ENCODE measurements at regions not wholly inside any gene's neighbourhood (a gene's known extent, or its start where the extent isn't known, plus 50 kb on each side); places are given as distances from the start of the nearest gene placed in this dataset.

DNA sequence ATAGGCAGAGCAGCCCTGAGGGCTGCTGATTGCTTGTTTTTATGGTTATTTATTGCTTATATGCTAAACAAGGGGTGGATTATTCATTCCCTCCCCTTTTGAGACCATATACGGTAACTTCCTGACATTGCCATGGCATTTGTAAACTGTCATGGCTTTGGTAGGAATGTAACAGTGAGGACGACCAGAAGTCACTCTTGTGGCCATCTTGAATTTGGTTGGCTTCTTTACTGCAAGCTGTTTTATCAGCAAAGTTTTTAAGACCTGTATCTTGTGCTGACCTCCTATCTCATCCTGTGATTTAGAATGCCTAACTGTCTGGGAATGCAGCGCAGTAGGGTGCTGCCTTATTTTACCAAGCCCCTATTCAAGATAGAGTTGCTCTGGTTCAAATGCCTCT, 531.8 kb upstream of the PRMT6 start:
- intact Hi-C loops (cut with DNase I; ENCODE audit: low total_unique reads), result no loop called here
- no peaks in the 10 kb centered on the region for H3K4me1 ChIP-seq
- no peak overlapping the region for H3K4me3 ChIP-seq
- no peaks in the 10 kb centered on the region for H3K9me3 ChIP-seq
- H3K36me3 ChIP-seq, result no peaks in the 10 kb centered on the region
- WGBS, 5 donors, result 72 to 88% (median 77%) methylated on average over 3 of the region's 3 CpGs
- DNase-seq, result no peak
- H3K27me3 ChIP-seq (replicated peaks in 1 of 7), result no peaks in the 10 kb centered on the region
- H3K27ac ChIP-seq, result no peak overlapping the region
- TF ChIP-seq, protein P1, sequence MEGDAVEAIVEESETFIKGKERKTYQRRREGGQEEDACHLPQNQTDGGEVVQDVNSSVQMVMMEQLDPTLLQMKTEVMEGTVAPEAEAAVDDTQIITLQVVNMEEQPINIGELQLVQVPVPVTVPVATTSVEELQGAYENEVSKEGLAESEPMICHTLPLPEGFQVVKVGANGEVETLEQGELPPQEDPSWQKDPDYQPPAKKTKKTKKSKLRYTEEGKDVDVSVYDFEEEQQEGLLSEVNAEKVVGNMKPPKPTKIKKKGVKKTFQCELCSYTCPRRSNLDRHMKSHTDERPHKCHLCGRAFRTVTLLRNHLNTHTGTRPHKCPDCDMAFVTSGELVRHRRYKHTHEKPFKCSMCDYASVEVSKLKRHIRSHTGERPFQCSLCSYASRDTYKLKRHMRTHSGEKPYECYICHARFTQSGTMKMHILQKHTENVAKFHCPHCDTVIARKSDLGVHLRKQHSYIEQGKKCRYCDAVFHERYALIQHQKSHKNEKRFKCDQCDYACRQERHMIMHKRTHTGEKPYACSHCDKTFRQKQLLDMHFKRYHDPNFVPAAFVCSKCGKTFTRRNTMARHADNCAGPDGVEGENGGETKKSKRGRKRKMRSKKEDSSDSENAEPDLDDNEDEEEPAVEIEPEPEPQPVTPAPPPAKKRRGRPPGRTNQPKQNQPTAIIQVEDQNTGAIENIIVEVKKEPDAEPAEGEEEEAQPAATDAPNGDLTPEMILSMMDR (IDR thresholded peaks at IDR 0.05 in 8 of 11, conservative IDR thresholded peaks at IDR 0.05 in 3 of 11), result no peak
- TF ChIP-seq POLR2A (IDR thresholded peaks at IDR 0.05) (no peak), POLR2AphosphoS5 (IDR thresholded peaks at IDR 0.05) (no peak)

GRCh38 chr1:106526650-106527049, 529.8 kb upstream of the PRMT6 start:
- Histone ChIP-seq H3K4me3 (no peak overlapping the region), H3K36me3 (no peaks in the 10 kb centered on the region), H3K9me3 (peaks cover 0 to 9% (median 5%) of the 10 kb centered on the region in 8 donors), H3K27me3 (replicated peaks in 1 of 7) (no peaks in the 10 kb centered on the region), H3K4me1 (no peaks in the 10 kb centered on the region), H3K27ac (no peak overlapping the region)
- TF ChIP-seq POLR2AphosphoS5 (IDR thresholded peaks at IDR 0.05), result no peak
- TF ChIP-seq POLR2A (IDR thresholded peaks at IDR 0.05), result no peak
- TF ChIP-seq, protein P1 (IDR thresholded peaks at IDR 0.05 in 8 of 11, conservative IDR thresholded peaks at IDR 0.05 in 3 of 11), result no peak
- WGBS, 5 donors, result 59 to 76% (median 73%) methylated on average over 2 of the region's 2 CpGs
- intact Hi-C loops (cut with DNase I; ENCODE audit: low total_unique reads), result no loop called here
- no peak for DNase-seq

GRCh38 chr1:106534612-106535011, 521.9 kb upstream of the PRMT6 start:
- Histone ChIP-seq H3K36me3 (no peaks in the 10 kb centered on the region), H3K27ac (no peak overlapping the region), H3K4me3 (no peak overlapping the region), H3K27me3 (replicated peaks in 1 of 7) (no peaks in the 10 kb centered on the region), H3K9me3 (peaks cover 0 to 24% (median 18%) of the 10 kb centered on the region in 8 donors), H3K4me1 (no peaks in the 10 kb centered on the region)
- DNase-seq, result no peak
- intact Hi-C loops (cut with DNase I; ENCODE audit: low total_unique reads), result no loop called here
- TF ChIP-seq, protein P1 (IDR thresholded peaks at IDR 0.05 in 8 of 11, conservative IDR thresholded peaks at IDR 0.05 in 3 of 11), result no peak
- TF ChIP-seq POLR2A (IDR thresholded peaks at IDR 0.05) (no peak), POLR2AphosphoS5 (IDR thresholded peaks at IDR 0.05) (no peak)
- WGBS, 5 donors, result 52 to 65% (median 58%) methylated on average over 2 of the region's 2 CpGs

GRCh38 chr1:106536741-106537140, 519.7 kb upstream of the PRMT6 start:
- no peaks in the 10 kb centered on the region for H3K4me1 ChIP-seq
- TF ChIP-seq, protein P1 (IDR thresholded peaks at IDR 0.05 in 8 of 11, conservative IDR thresholded peaks at IDR 0.05 in 3 of 11), result no peak
- TF ChIP-seq POLR2A (IDR thresholded peaks at IDR 0.05) (no peak), POLR2AphosphoS5 (IDR thresholded peaks at IDR 0.05) (no peak)
- intact Hi-C loops (cut with DNase I; ENCODE audit: low total_unique reads), result no loop called here
- no peak overlapping the region for H3K27ac ChIP-seq
- DNase-seq, result no peak
- H3K4me3 ChIP-seq, result no peak overlapping the region
- H3K9me3 ChIP-seq, result peaks cover 0 to 39% (median 29%) of the 10 kb centered on the region in 8 donors
- no peaks in the 10 kb centered on the region for H3K36me3 ChIP-seq
- no peaks in the 10 kb centered on the region for H3K27me3 ChIP-seq (replicated peaks in 1 of 7)
